HG03025 (cell line): ENCODE measurements at regions not wholly inside any gene's neighbourhood (a gene's known extent, or its start where the extent isn't known, plus 50 kb on each side); places are given as distances from the start of the nearest gene placed in this dataset.

Experiments
- ATAC-seq: cut with Tn5 transposase; IDR thresholded peaks from one replicate; pipeline ENCODE4 v1.9.1; 2021; ENCODE audit warnings: mild to moderate bottlenecking, moderate library complexity; ENCODE audit not compliant: unreplicated experiment, low FRiP score

DNA sequence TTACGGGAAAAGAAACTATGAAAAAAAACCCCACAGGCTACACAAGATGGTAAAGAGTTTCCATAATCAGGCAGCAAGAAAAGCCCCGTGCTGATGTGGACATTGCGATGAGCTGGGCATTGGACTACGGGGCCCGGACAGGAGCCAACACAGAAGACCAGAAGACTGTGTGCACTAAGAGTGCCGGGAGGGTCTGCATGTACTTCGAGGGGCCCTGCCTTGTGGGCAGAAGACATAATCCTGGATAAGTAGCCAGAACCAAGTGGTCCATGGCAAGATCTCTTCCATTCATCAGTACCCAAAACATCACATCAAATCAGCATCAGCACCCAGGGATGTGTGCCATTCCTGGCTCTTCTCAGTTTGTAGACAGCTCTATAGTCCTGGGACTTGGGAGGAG lies 317.8 kb downstream of the FGF9 start:
- no peak for ATAC-seq

DNA sequence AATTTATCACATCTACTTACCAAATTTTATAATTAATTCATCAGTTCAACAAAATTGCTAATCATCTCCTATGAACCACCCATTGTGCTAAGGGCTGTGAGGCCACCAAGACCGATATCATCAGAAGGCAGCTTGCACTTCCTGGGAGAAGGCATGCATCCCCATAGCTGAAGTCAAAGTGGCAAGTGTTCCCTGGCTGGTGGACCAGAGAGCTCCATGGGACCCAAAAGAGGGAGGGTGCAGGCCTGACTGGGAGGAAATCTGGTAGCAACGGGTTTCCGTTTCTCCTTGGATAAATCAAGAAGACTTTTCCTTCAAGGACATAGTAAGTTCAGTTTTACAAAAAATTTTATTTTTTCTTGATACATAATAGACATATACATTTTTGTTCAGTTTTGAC lies 325.2 kb downstream of the FGF9 start:
- no peak for ATAC-seq

- no peak for ATAC-seq
These were observed 326.9 kb downstream of the FGF9 start for GRCh38 chr13:21997726-21998125.

DNA sequence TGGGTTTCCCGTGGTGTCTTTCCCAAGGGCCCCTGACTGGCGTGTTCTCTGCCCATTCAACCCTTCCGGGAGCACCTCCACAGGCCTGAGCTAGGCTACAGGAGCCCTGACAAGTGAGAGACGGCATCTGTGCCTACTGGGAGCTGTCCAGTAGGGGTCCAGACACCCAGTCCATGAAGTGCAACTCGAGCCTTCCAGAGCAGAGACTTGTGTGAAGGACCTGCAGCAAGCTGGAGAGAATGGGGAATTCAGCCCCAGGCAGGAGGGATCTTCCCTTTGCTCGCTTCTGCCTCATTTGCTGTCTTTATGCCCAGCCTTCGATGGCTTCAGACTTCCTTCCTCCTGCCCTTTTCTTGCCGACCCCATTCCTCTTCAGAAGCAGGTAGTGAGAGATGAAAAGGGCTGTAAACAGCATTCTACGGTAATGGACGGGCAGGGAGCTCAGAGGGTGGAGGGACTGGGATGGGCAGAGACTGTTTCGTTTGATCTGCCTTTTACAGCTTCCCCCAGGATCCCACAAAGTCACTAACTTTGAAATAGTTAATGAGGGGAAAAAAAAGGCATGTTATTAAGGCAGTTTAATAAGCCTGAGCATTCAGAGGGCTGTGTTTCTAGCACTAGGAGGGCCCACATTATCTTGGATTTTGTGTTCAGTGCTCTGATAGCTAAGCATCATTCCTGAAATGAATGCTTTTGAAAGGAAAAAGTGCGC lies 327.6 kb downstream of the FGF9 start:
- no peak for ATAC-seq

- no peak for ATAC-seq
These were observed 328.8 kb downstream of the FGF9 start for GRCh38 chr13:21999666-22000065.

DNA sequence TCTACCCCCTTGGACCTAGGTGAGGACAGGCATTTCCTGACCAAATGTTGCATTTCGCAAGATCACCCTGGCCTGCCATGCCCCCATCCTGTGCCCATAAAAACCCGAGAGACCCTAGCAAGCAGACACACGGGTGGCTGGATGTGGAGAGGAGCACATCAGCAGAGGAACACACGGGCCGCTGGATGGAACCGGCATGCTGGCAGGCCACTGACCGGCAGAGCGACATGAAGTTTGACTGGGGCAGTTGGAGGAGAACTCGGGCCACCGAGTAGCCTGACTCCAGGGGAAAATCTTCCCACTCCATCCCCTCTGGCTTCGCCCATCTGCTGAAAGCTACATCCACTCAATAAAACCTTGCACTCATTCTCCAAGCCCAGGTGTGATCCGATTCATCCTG lies 329.3 kb downstream of the FGF9 start:
- no peak for ATAC-seq

- no peak for ATAC-seq
These were observed 330.5 kb downstream of the FGF9 start for GRCh38 chr13:22001336-22001735.

DNA sequence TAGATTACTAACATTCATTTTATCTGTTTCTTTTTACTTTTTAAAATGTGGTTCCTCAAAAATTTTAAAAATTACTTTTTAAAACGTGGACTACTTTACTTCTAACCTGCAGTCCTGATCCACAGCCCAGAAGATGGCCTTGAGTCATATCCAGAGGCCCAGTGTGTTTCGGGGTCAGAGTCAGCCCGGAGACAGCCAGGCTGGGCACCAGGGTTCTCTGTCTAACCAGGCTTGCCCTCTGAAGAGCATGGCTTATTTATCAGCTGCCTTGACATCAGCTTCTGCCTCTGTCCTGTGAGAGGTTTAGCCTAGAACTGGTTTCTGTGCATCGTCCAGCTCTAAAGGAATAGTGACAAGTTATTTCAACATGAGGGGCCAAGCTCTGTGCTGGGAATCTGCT lies 332.0 kb downstream of the FGF9 start:
- no peak for ATAC-seq

GRCh38 chr13:22009500-22009899 lies 338.6 kb downstream of the FGF9 start:
- no peak for ATAC-seq

DNA sequence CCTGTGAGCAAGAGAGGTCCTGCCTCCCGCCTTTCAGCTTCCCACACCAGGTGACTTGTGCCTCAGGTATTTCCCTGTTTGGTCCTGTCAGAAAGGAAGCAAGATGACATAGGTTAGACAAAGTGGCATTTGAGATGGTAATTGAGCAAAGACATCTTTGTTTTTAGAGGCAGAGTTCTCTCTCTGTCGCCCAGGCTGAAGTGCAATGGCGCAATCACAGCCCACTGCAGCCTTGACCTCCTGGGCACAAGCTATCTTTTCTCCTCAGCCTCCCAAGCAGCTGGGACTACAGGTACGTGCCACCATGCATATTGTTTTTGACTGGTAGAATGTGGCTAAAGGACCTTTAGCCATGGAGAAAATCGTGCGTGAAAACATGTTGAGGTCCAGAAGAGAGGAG lies 339.1 kb downstream of the FGF9 start:
- no peak for ATAC-seq

GRCh38 chr13:22012686-22013085 lies 341.8 kb downstream of the FGF9 start:
- ATAC-seq: no peak

- ATAC-seq: no peak
These were observed 343.6 kb downstream of the FGF9 start for GRCh38 chr13:22014469-22014868.

GRCh38 chr13:22017226-22017625 lies 346.4 kb downstream of the FGF9 start:
- ATAC-seq: no peak

DNA sequence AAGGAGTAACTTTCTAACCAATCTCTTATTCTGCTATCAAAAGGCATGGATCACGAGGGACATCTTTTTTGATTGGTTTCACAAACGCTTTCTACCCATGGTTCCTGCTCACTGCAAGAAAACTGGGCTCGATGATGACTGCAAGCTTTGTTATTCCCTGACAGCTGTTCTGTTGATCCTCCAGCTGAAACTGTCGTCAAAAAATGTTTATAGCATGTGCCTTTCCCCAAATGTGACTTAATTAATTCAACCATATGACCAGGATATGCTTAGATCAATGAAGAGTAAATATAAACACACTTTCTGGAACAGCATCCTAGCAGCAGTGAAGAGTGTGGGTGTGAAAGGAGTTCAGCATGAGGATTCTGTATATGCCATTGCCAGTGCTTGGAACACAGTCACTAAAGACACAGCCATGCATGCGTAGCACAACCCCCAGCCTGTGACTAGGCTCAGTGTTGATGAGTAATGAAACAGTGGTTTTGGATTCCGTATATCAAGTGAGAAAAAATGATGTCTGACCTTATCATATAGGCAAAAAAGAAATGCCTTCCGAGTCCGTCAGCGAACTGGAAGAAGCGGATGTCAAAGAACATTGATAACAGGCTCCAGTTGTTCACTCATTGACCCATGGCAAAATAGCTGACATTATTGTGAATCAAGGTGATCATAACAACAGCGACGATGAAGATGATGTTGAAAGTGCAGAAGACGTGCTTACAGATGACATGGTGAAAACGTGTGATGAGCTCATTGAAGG lies 347.4 kb downstream of the FGF9 start:
- ATAC-seq: no peak

- ATAC-seq: no peak
These were observed 347.9 kb downstream of the FGF9 start for GRCh38 chr13:22018836-22019210.

GRCh38 chr13:22024381-22024994 lies 353.6 kb downstream of the FGF9 start:
- ATAC-seq: no peak

DNA sequence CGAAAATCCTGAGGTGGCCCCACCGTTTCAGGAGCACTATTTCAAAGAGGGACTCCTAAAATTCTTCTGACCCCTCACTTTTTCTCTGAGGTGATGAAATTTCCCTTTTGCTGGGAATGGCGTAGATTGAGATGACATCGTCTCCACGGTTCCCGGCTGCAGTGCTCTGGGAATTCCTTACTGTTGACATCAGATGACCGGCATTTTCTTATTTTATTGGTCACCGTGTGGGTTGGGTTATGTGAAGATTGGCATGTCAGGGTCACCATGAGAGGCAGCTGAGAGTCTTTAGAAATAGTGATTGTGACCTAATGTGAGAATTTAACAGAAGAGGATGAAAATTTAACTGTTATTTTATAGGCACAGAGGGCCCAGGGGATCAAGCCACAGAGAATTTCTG lies 356.7 kb downstream of the FGF9 start:
- ATAC-seq: no peak

GRCh38 chr13:22028831-22029230 lies 358.0 kb downstream of the FGF9 start:
- ATAC-seq: no peak

- ATAC-seq: no peak
These were observed 359.4 kb downstream of the FGF9 start for GRCh38 chr13:22030321-22030720.

- no peak for ATAC-seq
These were observed 360.9 kb downstream of the FGF9 start for GRCh38 chr13:22031702-22032286.

- ATAC-seq: no peak
These were observed 362.0 kb downstream of the FGF9 start for GRCh38 chr13:22032905-22033304.
